Keratinocyte (primary cell): ENCODE measurements at regions not wholly inside any gene's neighbourhood (a gene's known extent, or its start where the extent isn't known, plus 50 kb on each side); places are given as distances from the start of the nearest gene placed in this dataset.

Experiments
- DNase-seq: peaks from one replicate; pipeline ENCODE4 v3.0.0-alpha.2; 2011; ENCODE audit warnings: low read depth, missing footprints, low spot score
- FAIRE-seq: peaks from 2 replicates; lab custom pipeline; 2011; peaks lifted over from hg19 to GRCh38; lab: Jason Lieb, UNC
- H2AFZ ChIP-seq: 2 replicates; pipeline ENCODE4 v1.6.0; 2012; ENCODE audit warnings: low read length, control low read depth, inconsistent platforms; ENCODE audit not compliant: control insufficient read depth
- H3K27ac ChIP-seq: 2 replicates; pipeline ENCODE4 v1.5.1; 2011; ENCODE audit warnings: low read length; ENCODE audit not compliant: control insufficient read depth, insufficient read depth
- H3K27me3 ChIP-seq: 3 replicates; pipeline ENCODE4 v1.6.0; 2011; ENCODE audit warnings: low read length; ENCODE audit not compliant: control insufficient read depth, insufficient read depth; ENCODE audit errors: extremely low read depth
- H3K36me3 ChIP-seq, 2 experiments: 2 replicates in 1 of 2; 3 replicates in 1 of 2; pipeline ENCODE4 v1.5.1; 2011; ENCODE audit warnings: low read length in 2 of 2, mild to moderate bottlenecking in 1 of 2; ENCODE audit not compliant: control insufficient read depth in 2 of 2, insufficient read depth in 2 of 2; ENCODE audit errors: extremely low read depth in 1 of 2
- H3K4me1 ChIP-seq: 3 replicates; pipeline ENCODE4 v1.5.1; 2011; ENCODE audit warnings: low read length; ENCODE audit not compliant: control insufficient read depth, insufficient read depth; ENCODE audit errors: extremely low read depth
- H3K4me2 ChIP-seq: 3 replicates; pipeline ENCODE4 v1.6.0; 2011; ENCODE audit warnings: low read depth, low read length; ENCODE audit not compliant: control insufficient read depth, insufficient read depth; ENCODE audit errors: extremely low read depth
- H3K4me3 ChIP-seq, 3 experiments: fragments of 200-600 bp in 1 of 3; sonication (generic) in 1 of 3; 2 replicates in 2 of 3; 3 replicates in 1 of 3; pipeline ENCODE4 v1.5.1; 2011 to 2016; ENCODE audit warnings: low read length in 3 of 3, mild to moderate bottlenecking in 3 of 3, control low read depth in 2 of 3, inconsistent platforms in 1 of 3, low read depth in 1 of 3, mixed read lengths in 1 of 3, mixed run types in 1 of 3, moderate library complexity in 1 of 3; ENCODE audit not compliant: control insufficient read depth in 2 of 3, insufficient read depth in 2 of 3; ENCODE audit errors: extremely low read depth in 1 of 3
- H3K79me2 ChIP-seq: 2 replicates; pipeline ENCODE4 v1.6.0; 2012; ENCODE audit warnings: low read length; ENCODE audit not compliant: control insufficient read depth, insufficient read depth
- H3K9ac ChIP-seq: 3 replicates; pipeline ENCODE4 v1.6.0; 2011; ENCODE audit warnings: low read length; ENCODE audit not compliant: control insufficient read depth, insufficient read depth; ENCODE audit errors: extremely low read depth
- H3K9me1 ChIP-seq: 3 replicates; pipeline ENCODE4 v1.6.0; 2011; ENCODE audit warnings: low read length; ENCODE audit not compliant: control insufficient read depth, insufficient read depth; ENCODE audit errors: extremely low read depth
- H3K9me3 ChIP-seq: 2 replicates; pipeline ENCODE4 v1.5.1; 2012; ENCODE audit warnings: low read depth, low read length; ENCODE audit not compliant: control insufficient read depth
- H4K20me1 ChIP-seq: 3 replicates; pipeline ENCODE4 v1.6.0; 2011; ENCODE audit warnings: low read length; ENCODE audit not compliant: control insufficient read depth, insufficient read depth; ENCODE audit errors: extremely low read depth
- CTCF ChIP-seq, 3 experiments: IDR thresholded peaks in 1 of 3; conservative IDR thresholded peaks in 1 of 3; optimal IDR thresholded peaks in 1 of 3; 2 replicates in 2 of 3; 3 replicates in 1 of 3; pipeline versions ENCODE3 to v1.5.1; 2011; ENCODE audit warnings: low read length in 3 of 3, mild to moderate bottlenecking in 3 of 3, moderate library complexity in 2 of 3, control low read depth in 1 of 3, inconsistent platforms in 1 of 3; ENCODE audit not compliant: insufficient read depth in 2 of 3; ENCODE audit errors: extremely low read depth in 1 of 3
- EZH2 ChIP-seq: IDR thresholded peaks from one replicate; pipeline ENCODE4 v1.6.1; 2012; ENCODE audit warnings: inconsistent platforms, mild to moderate bottlenecking, low read length, moderate library complexity
- dilution Hi-C: fragments of 300-500 bp; cut with MboI; formaldehyde crosslinking; loops from one replicate; pipeline ENCODE4 v1.7.0; 2020; ENCODE audit warnings: low sequenced_read_pairs; ENCODE audit not compliant: extremely low pct_ligation_motif_present

GRCh38 chr6:9890469-9890868 is 524.4 kb downstream of the TFAP2A start:
- H3K79me2 ChIP-seq = no peaks in the 10 kb centered on the region
- no peaks in the 10 kb centered on the region for H3K36me3 ChIP-seq

GRCh38 chr6:9878535-9878934 is 536.3 kb downstream of the TFAP2A start:
- Histone ChIP-seq H3K9ac (no peak overlapping the region), H3K36me3 (no peaks in the 10 kb centered on the region), H3K4me1 (no peaks in the 10 kb centered on the region), H3K4me2 (no peak overlapping the region), H3K9me1 (no peaks in the 10 kb centered on the region), H4K20me1 (no peaks in the 10 kb centered on the region), H3K27me3 (no peaks in the 10 kb centered on the region), H3K4me3 (no peak overlapping the region), H3K27ac (no peak overlapping the region), H3K9me3 (no peaks in the 10 kb centered on the region), H3K79me2 (no peaks in the 10 kb centered on the region), H2AFZ (no peak overlapping the region)
- FAIRE-seq (no peak), DNase-seq (no peak)
- dilution Hi-C loops = no loop called here
- no peak for TF ChIP-seq EZH2
- TF ChIP-seq CTCF (optimal IDR thresholded peaks at IDR 0.05 in 1 of 3, IDR thresholded peaks at IDR 0.05 in 1 of 3, conservative IDR thresholded peaks at IDR 0.05 in 1 of 3; ENCODE audit: extremely low read depth in 1 of 3, insufficient read depth in 2 of 3, low read length in 3 of 3) = no peak

More at GRCh38 chr6:9890469-9890868, 524.4 kb downstream of the TFAP2A start:
- Histone ChIP-seq H3K9me1 (no peaks in the 10 kb centered on the region), H2AFZ (no peak overlapping the region), H3K27ac (no peak overlapping the region), H3K9ac (no peak overlapping the region), H3K4me1 (no peaks in the 10 kb centered on the region), H3K4me2 (no peak overlapping the region), H3K27me3 (no peaks in the 10 kb centered on the region), H3K9me3 (no peaks in the 10 kb centered on the region), H3K4me3 (no peak overlapping the region), H4K20me1 (no peaks in the 10 kb centered on the region)
- FAIRE-seq (no peak), DNase-seq (no peak)
- TF ChIP-seq EZH2 (no peak), CTCF (optimal IDR thresholded peaks at IDR 0.05 in 1 of 3, IDR thresholded peaks at IDR 0.05 in 1 of 3, conservative IDR thresholded peaks at IDR 0.05 in 1 of 3; ENCODE audit: extremely low read depth in 1 of 3, insufficient read depth in 2 of 3, low read length in 3 of 3) (no peak)
- dilution Hi-C loops = no loop called here
